NCI-H1436 (cell line): ENCODE measurements at regions not wholly inside any gene's neighbourhood (a gene's known extent, or its start where the extent isn't known, plus 50 kb on each side); places are given as distances from the start of the nearest gene placed in this dataset.
A peak's percentile ranks its signal among the peaks of the same experiment; 100 is the strongest.
"Not testable (repeated sequence)": the region's sequence is repeated elsewhere in the genome, so short reads cannot be mapped to it uniquely, and the experiment has no call there.

Experiments used
- DNase-seq: peaks from one replicate; lab custom pipeline; 2025; lab: John Stamatoyannopoulos, UW

GRCh38 chr14:70269582-70269981, 80.8 kb upstream of the SLC8A3 start:
- no peak for DNase-seq

GRCh38 chr14:70268760-70269159, 80.0 kb upstream of the SLC8A3 start:
- peak; percentile 25 for DNase-seq

- DNase-seq: no peak
Observed at GRCh38 chr14:70266157-70266556, 77.4 kb upstream of the SLC8A3 start.

GRCh38 chr14:70265422-70265821, 76.7 kb upstream of the SLC8A3 start:
- no peak for DNase-seq

DNA sequence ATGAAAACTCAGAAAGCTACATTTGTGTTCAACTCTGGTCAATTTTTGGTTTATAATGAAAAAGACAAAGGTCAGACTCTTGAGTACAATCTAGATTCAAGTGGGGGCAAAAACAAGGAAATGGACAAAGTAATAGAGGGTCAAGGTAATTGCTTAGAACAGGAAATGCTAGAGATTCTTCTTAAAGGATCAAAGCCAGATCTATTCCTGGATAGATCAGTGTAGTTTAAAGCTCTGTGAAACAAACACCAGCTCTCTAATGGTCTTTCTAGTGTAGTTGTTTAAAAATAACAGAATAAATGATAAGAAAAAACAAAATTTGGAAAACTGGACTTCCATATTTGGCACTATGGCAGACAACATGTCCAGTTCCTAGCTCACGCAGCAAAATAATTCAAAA, 70.7 kb upstream of the SLC8A3 start:
- no peak for DNase-seq

GRCh38 chr14:70257526-70257925, 68.8 kb upstream of the SLC8A3 start:
- DNase-seq: no peak

GRCh38 chr14:70256601-70257000, 67.8 kb upstream of the SLC8A3 start:
- no peak for DNase-seq

DNA sequence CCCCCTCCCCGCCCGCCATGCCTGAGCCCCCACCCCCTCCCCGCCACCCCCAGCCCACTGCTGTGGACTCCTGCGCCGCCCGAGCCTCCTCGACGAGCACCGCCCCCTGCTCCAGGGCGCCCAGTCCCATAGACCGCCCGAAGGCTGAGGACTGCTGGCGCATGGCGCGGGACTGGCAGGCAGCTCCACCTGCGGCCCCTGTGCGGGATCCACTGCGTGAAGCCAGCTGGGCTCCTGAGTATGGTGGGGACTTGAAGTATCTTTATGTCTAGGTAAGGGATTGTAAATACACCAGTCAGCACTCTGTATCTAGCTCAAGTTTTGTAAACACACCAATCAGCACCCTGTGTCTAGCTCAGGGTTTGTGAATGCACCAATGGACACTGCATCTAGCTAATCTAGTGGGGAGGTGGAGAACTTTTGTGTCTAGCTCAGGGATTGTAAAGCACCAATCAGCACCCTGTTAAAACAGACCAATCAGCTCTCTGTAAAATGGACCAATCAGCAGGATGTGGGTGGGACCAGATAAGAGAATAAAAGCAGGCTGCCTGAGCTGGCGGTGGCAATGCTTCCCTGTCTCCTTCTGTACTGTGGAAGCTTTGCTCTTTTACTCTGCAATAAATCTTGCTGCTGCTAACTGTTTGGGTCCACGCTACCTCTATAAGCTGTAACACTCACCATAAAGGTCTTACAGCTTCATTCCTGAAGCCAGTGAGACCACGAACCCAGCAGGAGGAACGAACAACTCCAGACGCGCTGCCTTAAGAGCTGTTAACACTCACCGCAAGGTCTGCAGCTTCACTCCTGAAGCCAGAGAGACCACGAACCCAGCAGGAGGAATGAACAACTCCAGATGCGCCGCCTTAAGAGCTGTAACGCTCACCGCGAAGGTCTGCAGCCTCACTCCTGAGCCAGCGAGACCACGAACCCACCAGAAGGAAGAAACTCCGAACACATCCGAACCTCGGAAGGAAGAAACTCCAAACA, 66.6 kb upstream of the SLC8A3 start:
- peak; percentile 30 for DNase-seq

DNA sequence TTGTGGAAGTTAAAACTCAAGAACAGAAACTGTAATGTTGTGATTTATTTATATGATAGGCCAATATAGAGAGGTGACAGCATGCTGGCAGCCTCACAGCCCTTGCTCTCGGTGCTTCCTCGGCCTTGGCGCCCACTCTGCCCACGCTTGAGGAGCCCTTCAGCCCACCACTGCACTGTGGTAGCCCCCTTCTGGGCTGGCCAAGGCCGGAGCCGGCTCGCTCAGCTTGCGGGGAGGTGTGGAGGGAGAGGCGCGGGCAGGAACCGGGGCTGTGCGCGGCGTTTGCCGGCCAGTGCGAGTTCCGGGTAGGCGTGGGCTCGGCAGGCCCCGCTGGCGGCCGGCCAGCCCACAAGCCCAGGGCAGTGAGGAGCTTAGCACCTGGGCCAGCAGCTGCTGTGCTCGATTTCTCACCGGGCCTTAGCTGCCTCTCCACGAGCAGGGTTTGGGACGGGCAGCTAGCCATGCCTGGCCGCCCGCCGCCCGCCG, 65.8 kb upstream of the SLC8A3 start:
- no peak for DNase-seq

GRCh38 chr14:70253547-70253946, 64.8 kb upstream of the SLC8A3 start:
- DNase-seq: not testable (repeated sequence)

DNA sequence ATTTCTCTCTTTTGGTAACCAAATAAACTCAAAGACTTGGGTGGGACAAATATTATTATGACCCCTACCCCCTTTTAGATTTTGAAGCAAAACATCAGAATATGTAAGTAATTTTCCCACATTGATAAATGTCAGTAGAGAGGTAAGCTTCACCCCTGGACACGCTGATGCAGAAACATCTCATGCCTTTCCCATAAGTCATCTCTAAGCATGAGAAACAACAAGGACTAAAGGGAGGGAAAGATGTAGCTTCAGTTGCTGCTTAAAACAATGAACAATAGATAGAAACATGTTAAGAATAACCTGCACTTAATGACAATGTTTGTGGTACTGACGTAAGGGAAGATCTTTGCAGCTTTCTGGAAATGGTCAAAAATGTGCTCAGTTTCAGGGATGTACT, 56.3 kb upstream of the SLC8A3 start:
- DNase-seq: no peak

DNA sequence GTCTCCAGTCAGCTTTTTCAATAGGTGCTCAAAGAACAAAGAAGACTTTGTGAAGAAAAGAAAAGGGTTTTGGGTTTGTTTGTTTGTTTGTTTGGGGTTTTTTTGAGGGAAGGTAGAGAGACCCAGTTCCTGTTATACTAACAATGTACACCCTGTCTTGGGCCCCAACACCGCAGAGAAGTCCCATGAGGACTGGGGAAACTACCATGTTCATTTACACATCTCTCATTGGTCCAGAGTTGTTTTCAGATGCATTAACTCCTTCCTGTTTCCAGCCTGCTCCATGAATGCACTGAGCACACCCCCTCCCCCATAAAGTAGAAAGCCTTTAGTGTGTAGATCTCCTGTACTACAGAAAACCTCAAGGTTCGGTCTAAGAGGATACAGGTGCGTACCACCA, 51.1 kb upstream of the SLC8A3 start:
- no peak for DNase-seq

GRCh38 chr14:70238635-70239034, 49.9 kb upstream of the SLC8A3 start:
- DNase-seq: not testable (repeated sequence)
